ENCODE measurements at regions not wholly inside any gene's neighbourhood (a gene's known extent, or its start where the extent isn't known, plus 50 kb on each side); places are given as distances from the start of the nearest gene placed in this dataset.

DNA sequence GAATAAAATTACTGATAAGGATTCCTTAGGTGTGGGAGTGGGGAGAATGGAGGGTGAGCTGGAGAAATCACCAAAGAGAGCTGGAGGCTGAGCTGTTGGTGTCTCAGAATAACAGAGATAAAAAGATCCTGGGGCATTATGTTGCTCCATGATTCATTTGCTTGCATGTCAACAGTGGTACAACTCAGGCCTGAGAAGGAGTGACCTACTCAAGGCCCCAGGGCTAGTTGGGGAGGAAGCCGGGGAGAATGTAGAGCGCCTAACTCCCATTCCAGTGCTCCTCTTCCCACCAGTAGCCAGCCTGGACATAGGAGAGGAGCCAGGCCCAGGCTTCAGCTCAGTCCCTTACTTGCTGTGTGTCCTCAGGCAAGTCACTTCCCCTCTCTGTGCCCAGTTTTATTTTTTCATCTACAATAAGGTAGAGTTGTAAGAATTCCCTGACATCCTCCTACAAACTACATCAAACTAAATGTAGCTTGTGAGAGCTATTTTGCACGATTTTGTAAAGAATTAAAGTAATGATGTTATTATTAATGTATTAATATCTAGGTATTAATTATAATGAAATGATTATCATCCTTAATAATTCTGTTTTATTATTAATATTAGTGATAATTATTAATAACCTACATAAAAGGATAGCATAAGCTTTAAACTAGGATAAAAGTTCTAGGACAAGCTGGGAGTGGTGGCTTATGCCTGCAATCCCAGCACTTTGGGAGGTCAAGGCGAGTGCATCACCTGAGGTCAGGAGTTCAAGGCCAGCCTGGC is 250.9 kb upstream of the SULF2 start:
- no peak for TF ChIP-seq POLR2AphosphoS5 (IDR thresholded peaks at IDR 0.05; ENCODE audit: insufficient read depth in 1 of 2, low read depth in 1 of 2)
- TF ChIP-seq, protein P1, sequence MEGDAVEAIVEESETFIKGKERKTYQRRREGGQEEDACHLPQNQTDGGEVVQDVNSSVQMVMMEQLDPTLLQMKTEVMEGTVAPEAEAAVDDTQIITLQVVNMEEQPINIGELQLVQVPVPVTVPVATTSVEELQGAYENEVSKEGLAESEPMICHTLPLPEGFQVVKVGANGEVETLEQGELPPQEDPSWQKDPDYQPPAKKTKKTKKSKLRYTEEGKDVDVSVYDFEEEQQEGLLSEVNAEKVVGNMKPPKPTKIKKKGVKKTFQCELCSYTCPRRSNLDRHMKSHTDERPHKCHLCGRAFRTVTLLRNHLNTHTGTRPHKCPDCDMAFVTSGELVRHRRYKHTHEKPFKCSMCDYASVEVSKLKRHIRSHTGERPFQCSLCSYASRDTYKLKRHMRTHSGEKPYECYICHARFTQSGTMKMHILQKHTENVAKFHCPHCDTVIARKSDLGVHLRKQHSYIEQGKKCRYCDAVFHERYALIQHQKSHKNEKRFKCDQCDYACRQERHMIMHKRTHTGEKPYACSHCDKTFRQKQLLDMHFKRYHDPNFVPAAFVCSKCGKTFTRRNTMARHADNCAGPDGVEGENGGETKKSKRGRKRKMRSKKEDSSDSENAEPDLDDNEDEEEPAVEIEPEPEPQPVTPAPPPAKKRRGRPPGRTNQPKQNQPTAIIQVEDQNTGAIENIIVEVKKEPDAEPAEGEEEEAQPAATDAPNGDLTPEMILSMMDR (IDR thresholded peaks at IDR 0.05) = no peak
